Umbilical cord (tissue), 1 donor: ENCODE measurements at regions not wholly inside any gene's neighbourhood (a gene's known extent, or its start where the extent isn't known, plus 50 kb on each side); places are given as distances from the start of the nearest gene placed in this dataset.

ENCODE experiments used
- DNase-seq: peaks from one replicate; pipeline ENCODE4 v3.0.0-alpha.2; 2015; ENCODE audit warnings: low spot score

- DNase-seq, result peak; percentile 39
Observed at GRCh38 chr10:35909121-35909720, 267.1 kb upstream of the FZD8 start.

- DNase-seq, result no peak
Observed at GRCh38 chr10:35908451-35908850, 266.4 kb upstream of the FZD8 start.

DNA sequence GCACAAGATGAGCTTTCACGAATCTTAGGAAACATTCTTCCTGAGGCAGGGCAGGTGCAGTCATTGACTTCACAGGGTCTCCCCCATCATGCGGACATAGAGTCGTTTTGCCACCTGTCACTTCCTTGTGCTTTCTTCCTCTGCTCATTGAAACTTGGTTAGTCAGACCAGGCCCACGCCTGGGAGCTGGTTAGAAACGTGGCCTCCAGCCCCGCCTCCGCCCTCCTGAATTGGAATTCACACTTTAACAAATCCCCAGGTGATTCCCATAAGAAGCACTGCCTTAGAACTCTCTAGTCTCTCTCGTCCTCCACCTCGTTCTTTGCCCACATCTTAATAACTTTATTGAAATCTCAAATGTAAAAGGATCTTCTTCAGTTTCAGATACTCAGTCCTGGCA is 265.5 kb upstream of the FZD8 start:
- DNase-seq, result no peak

DNA sequence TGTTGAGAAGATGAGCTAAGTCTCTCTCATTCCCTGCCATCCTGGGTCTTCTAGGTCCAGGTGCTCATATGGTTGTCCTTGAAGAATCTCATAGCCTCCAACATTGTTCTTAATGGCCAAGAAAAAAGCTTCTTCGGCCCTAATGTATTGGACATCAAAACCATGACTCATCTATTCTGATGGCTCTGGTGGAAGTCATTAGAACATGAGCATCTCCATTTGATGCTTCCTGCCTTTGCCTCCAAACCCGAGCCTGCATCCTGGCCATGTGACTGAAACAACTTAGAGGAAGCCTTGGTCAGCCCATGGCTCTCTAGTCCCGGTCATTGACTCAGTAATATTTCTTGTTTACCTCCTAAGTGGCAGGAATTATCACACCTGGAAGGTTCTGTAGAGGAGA is 264.1 kb upstream of the FZD8 start:
- DNase-seq, result no peak

- DNase-seq, result no peak
Observed at GRCh38 chr10:35903021-35903420, 260.9 kb upstream of the FZD8 start.

DNA sequence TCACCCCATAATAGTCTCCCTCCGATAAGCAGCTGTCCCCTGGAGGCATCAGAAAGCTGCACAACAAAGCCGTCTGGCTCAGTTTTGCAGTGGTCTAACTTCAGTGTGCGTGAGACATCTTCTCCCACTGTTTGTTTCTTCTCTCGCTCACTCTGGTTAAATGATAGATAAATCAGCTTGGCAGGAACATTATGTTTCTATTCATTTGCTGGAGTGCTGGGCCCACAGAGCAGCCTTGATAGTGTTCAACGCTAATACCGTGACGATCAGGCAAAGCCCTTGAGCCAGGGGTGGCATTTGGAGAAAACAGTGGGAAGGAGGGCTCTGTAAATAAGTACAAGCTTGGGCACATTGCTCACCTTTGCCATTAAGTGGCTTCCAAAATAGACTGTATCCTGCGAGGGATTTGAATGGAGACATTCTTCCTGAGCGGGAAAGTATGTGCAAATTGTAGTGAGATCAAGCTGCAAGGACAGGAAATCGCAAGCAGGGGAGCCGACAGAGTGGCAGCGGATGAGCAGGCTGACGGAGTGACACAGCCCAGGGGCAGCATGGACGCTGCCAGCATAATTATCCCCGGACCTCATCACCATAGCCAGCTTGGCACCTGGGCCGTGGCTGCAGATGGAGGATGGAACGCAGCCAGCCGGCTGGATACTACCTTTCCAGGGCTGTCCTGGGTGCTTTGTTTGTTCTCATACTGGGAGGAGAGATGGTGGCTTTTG is 256.8 kb upstream of the FZD8 start:
- peak; percentile 62 for DNase-seq

GRCh38 chr10:35896001-35896400 is 253.9 kb upstream of the FZD8 start:
- DNase-seq, result peak; percentile 73

- DNase-seq, result no peak
Observed at GRCh38 chr10:35895331-35895730, 253.2 kb upstream of the FZD8 start.

DNA sequence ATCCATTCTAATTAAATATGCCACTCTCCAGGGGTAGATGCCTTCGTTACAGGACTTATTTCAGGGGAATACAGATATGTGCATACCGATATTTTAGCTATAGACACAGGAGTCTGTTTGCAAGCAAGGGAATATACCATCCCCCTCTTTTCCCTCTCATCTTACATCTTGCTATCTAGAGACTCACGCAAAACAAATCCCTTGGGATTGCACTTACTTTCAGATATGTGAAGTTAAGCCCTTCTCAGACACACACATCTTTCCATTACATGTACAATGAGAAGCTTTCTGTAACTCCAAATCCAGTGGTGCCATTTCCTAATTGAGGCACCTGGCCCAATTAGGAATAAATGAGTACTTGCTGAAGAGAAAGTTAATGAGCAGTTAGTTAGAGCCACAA is 250.4 kb upstream of the FZD8 start:
- DNase-seq, result peak; percentile 90

DNA sequence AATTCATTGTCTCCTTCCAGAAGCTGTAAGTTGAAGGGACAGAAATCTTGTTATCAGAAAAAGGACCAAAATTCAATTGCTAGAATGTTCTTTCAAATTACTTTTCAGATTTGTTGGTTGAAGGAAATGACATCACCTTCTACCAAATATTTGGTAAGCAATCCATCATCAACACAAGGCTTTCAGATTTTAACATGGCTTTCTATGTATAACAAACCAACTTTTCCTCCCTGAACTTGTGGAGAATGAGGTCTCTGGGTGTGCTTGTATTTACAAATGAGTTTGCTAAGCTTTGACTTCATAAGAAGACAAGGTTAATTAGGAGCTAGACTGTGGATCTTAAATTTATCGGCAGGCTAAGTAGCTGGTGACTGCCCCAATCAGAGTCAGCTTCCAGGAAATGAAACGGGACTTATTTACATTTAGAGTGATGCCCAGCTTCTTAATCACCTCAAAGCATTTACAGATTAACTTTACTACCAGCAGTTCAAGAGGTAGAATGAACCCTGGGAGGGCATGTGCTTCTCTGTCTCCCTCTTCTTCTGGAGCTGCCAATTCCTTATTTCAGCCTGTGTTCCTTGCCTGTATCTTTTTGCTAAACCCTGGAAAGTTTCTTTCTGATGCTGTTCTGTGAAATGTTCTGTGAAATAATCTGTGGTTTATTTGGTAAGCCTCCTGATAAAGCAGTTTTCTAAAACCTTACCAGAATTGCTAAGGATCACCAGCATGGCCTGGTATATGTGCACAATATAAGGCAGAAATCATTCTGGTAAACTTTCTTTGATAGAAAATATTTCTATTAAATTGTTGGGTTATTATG is 248.8 kb upstream of the FZD8 start:
- peak; percentile 90 for DNase-seq

DNA sequence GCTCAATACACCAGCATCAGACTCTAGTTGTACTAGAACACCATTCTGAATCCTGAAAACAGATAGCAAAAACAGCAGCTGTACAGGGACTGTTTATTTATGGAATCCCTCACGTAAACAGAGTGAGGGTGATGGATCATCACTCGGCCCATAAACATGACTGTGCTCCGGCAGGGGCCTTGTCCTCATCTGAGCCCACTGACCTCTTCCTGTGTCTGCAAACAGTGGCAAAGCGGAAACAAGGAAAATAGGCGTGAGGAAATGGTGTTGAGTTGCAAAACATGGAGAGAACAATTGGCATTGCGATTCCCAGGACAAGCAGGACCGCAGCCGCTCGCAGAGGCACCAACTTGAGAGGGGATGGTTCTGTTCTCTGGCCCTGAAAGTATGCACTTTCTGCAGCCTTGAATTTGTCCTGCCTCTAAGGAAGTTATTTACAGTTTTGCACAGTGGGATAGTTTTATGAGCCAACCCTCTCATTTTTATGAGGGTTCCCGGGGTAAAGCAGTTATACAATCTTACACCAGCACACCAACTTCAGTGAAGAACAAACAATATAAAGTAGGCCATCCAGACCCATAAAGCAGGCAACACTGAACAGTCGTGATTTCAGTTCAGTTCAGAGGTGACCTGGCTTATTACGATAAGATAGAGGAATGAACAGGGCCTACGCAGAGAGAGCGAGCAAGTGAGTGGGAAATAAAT is 248.0 kb upstream of the FZD8 start:
- peak; percentile 59 for DNase-seq

GRCh38 chr10:35889226-35889625 is 247.1 kb upstream of the FZD8 start:
- DNase-seq, result no peak

- DNase-seq, result no peak
Observed at GRCh38 chr10:35888400-35888799, 246.3 kb upstream of the FZD8 start.

GRCh38 chr10:35887685-35888084 is 245.6 kb upstream of the FZD8 start:
- DNase-seq, result peak; percentile 52

GRCh38 chr10:35885076-35885475 is 243.0 kb upstream of the FZD8 start:
- no peak for DNase-seq

DNA sequence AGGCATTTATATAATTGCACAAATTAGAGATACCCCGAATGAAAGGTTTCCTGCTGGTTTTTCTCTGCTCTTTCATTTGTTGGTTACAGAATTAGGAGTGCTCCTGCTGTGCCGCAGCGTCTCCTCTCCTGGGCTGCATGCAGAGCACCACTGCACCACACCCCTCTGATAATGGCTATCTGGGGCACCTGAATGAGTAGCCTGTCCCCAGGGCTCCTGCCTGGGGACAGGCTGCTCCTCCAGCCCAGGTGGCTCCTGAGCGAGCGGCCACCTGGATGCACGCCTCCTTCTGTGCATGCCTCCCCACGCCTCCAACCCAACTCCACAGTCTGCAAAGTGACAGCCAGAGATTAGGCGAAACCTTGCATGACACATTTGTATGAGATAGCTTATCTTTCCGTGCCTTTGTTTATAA is 242.6 kb upstream of the FZD8 start:
- no peak for DNase-seq

GRCh38 chr10:35882422-35883150 is 240.5 kb upstream of the FZD8 start:
- no peak for DNase-seq

- DNase-seq, result no peak
Observed at GRCh38 chr10:35881320-35881719, 239.2 kb upstream of the FZD8 start.

- peak; percentile 22 for DNase-seq
Observed at GRCh38 chr10:35876248-35876647, 234.2 kb upstream of the FZD8 start.

GRCh38 chr10:35875016-35875676 is 233.1 kb upstream of the FZD8 start:
- DNase-seq, result peak; percentile 86
